PC-3 (cell line): ENCODE measurements at regions not wholly inside any gene's neighbourhood (a gene's known extent, or its start where the extent isn't known, plus 50 kb on each side); places are given as distances from the start of the nearest gene placed in this dataset.

Source experiments
- ATAC-seq: fragments of 200-7000 bp; cut with Tn5 transposase; 2 replicates; pipeline ENCODE4 v1.9.1; 2020; ENCODE audit warnings: mild to moderate bottlenecking, moderate library complexity
- BruUV-seq: library from RNA; stranded (reverse); fragments of 400-500 nt; replicated peaks from 2 replicates; lab custom pipeline; 2021; lab: Mats Ljungman, UMichigan
- CTCF ChIA-PET: fragments of 300-600 bp; sonication (Branson Sonifier 250); formaldehyde crosslinking; loops from one replicate; lab custom pipeline; 2022; ENCODE audit warnings: antibody characterized with exemption; lab: Charles Lee
- POLR2A ChIA-PET: fragments of 300-600 bp; sonication (Branson Sonifier 250); formaldehyde crosslinking; loops from one replicate; lab custom pipeline; 2022; ENCODE audit warnings: antibody characterized with exemption; ENCODE audit not compliant: unreplicated experiment; lab: Charles Lee
- DNase-seq: peaks from one replicate; pipeline ENCODE4 v3.0.0-alpha.2; 2015
- H2AFZ ChIP-seq: fragments of 300-600 bp; sonication (generic); 2 replicates; pipeline ENCODE4 v1.6.0; 2016; ENCODE audit warnings: antibody characterized with exemption, low read length
- H3F3A ChIP-seq: fragments of 300-600 bp; sonication (generic); one replicate; pipeline ENCODE4 v1.6.0; 2017; ENCODE audit warnings: antibody characterized with exemption, low read length, control low read depth, mild to moderate bottlenecking; ENCODE audit not compliant: unreplicated experiment
- H3K27ac ChIP-seq: fragments of 300-600 bp; sonication (generic); 2 replicates; pipeline ENCODE4 v1.5.1; 2016; ENCODE audit warnings: mild to moderate bottlenecking, low read length
- H3K27me3 ChIP-seq: fragments of 300-600 bp; sonication (generic); 2 replicates; pipeline ENCODE4 v1.6.1; 2016; ENCODE audit warnings: low read length, mixed read lengths
- H3K36me3 ChIP-seq: fragments of 300-600 bp; sonication (generic); 2 replicates; pipeline ENCODE4 v1.6.1; 2016; ENCODE audit warnings: low read depth, mixed run types, low read length, mixed read lengths
- H3K4me1 ChIP-seq: fragments of 300-600 bp; sonication (generic); 2 replicates; pipeline ENCODE4 v1.5.1; 2016; ENCODE audit warnings: low read length; ENCODE audit not compliant: insufficient read depth
- H3K4me2 ChIP-seq: fragments of 300-600 bp; sonication (generic); 2 replicates; pipeline ENCODE4 v1.6.0; 2016; ENCODE audit warnings: low read length
- H3K4me3 ChIP-seq: fragments of 300-600 bp; sonication (generic); 2 replicates; pipeline ENCODE4 v1.5.1; 2016; ENCODE audit warnings: mild to moderate bottlenecking, low read length, mixed read lengths
- H3K79me2 ChIP-seq: fragments of 300-600 bp; sonication (generic); 2 replicates; pipeline ENCODE4 v1.6.1; 2017; ENCODE audit warnings: low read length, mixed read lengths
- H3K9ac ChIP-seq: fragments of 300-600 bp; sonication (generic); 2 replicates; pipeline ENCODE4 v1.6.0; 2016; ENCODE audit warnings: mild to moderate bottlenecking, low read length
- H3K9me2 ChIP-seq: fragments of 300-600 bp; sonication (generic); replicated peaks from 2 replicates; pipeline ENCODE4 v1.6.1; 2016; ENCODE audit warnings: mixed run types, low read length, mixed read lengths
- H3K9me3 ChIP-seq: fragments of 300-600 bp; sonication (generic); 2 replicates; pipeline ENCODE4 v1.6.1; 2016; ENCODE audit warnings: low read length, mixed read lengths
- H4K20me1 ChIP-seq: fragments of 300-600 bp; sonication (generic); 2 replicates; pipeline ENCODE4 v1.6.1; 2016; ENCODE audit warnings: low read length, mixed read lengths
- EZH2 ChIP-seq: fragments of 300-600 bp; sonication (generic); IDR thresholded peaks from one replicate; pipeline ENCODE4 v1.6.1; 2017; ENCODE audit warnings: antibody characterized with exemption, mild to moderate bottlenecking, low read length; ENCODE audit not compliant: unreplicated experiment
- EZH2phosphoT487 ChIP-seq: fragments of 300-600 bp; sonication (generic); IDR thresholded peaks from 2 replicates; pipeline ENCODE4 v1.6.1; 2018; ENCODE audit warnings: mild to moderate bottlenecking, antibody characterized with exemption, low read length, borderline replicate concordance
- intact Hi-C: fragments of 100-400 bp; cut with micrococcal nuclease; formaldehyde crosslinking; loops from 2 replicates; pipeline ENCODE4 v1.9.0; 2023
- TF ChIP-seq, protein P1 (sequence below): fragments of 300-600 bp; sonication (generic); conservative IDR thresholded peaks from 2 replicates; pipeline ENCODE4 v1.5.1; 2017; ENCODE audit warnings: antibody characterized with exemption, low read depth, mild to moderate bottlenecking, low read length

DNA sequence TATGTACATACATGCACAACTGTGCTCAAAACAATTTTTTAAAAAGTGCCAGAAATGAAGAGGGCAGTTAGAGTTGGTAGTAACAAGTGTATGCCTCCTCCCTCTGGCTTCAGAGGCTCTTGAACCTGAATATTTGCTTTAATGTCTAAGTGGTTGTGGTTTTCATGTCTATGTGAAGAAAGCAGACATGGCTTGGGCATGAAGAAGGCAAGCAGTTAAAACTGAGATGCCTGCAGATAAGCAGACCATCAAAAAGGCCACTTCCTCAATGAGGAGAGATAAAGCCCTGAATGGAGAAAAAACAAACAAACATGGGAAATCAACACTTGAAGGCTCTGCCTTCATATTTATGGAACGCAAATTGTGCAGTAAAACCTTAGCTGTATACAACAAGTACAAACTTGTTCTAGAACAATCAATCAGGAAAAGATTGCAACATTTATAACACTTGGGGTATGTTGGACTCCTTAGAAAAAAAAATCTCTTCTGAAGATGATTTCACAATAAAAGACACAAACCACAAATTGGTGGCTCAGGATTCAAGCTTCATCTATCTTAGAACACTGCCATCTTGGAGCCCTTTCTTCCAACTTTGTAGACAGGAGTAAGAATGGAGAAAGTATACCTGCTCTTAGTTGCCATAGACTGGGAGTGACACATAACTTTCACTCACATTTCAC lies 52.7 kb upstream of the PLA2G4A start:
- Histone ChIP-seq H3K4me1 (no peaks in the 10 kb centered on the region), H4K20me1 (no peaks in the 10 kb centered on the region), H3K27me3 (no peaks in the 10 kb centered on the region), H3K36me3 (no peaks in the 10 kb centered on the region), H3K9ac (no peak overlapping the region), H3K9me3 (no peaks in the 10 kb centered on the region), H3K9me2 (no peaks in the 10 kb centered on the region), H3K4me2 (no peak overlapping the region), H3K27ac (no peak overlapping the region), H3K79me2 (no peaks in the 10 kb centered on the region), H2AFZ (no peak overlapping the region), H3K4me3 (no peak overlapping the region), H3F3A (no peaks in the 10 kb centered on the region)
- no TSS peak for BruUV-seq
- DNase-seq (no peak), ATAC-seq (no peak)
- intact Hi-C loops, result no loop called here
- CTCF ChIA-PET, result no interaction called here
- POLR2A ChIA-PET, result no interaction called here
- TF ChIP-seq EZH2 (no peak), EZH2phosphoT487 (no peak)
- TF ChIP-seq, protein P1, sequence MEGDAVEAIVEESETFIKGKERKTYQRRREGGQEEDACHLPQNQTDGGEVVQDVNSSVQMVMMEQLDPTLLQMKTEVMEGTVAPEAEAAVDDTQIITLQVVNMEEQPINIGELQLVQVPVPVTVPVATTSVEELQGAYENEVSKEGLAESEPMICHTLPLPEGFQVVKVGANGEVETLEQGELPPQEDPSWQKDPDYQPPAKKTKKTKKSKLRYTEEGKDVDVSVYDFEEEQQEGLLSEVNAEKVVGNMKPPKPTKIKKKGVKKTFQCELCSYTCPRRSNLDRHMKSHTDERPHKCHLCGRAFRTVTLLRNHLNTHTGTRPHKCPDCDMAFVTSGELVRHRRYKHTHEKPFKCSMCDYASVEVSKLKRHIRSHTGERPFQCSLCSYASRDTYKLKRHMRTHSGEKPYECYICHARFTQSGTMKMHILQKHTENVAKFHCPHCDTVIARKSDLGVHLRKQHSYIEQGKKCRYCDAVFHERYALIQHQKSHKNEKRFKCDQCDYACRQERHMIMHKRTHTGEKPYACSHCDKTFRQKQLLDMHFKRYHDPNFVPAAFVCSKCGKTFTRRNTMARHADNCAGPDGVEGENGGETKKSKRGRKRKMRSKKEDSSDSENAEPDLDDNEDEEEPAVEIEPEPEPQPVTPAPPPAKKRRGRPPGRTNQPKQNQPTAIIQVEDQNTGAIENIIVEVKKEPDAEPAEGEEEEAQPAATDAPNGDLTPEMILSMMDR, result no peak

GRCh38 chr1:186775036-186775435 lies 53.7 kb upstream of the PLA2G4A start:
- POLR2A ChIA-PET, result no interaction called here

GRCh38 chr1:186772228-186772627 lies 56.5 kb upstream of the PLA2G4A start:
- Histone ChIP-seq H3K4me2 (no peak overlapping the region), H3F3A (no peaks in the 10 kb centered on the region), H2AFZ (no peak overlapping the region), H3K4me3 (no peak overlapping the region), H3K9me3 (no peaks in the 10 kb centered on the region), H3K79me2 (no peaks in the 10 kb centered on the region), H3K9me2 (no peaks in the 10 kb centered on the region), H3K4me1 (no peaks in the 10 kb centered on the region), H4K20me1 (no peaks in the 10 kb centered on the region), H3K36me3 (no peaks in the 10 kb centered on the region), H3K27ac (no peak overlapping the region), H3K27me3 (no peaks in the 10 kb centered on the region), H3K9ac (no peak overlapping the region)
- ChIA-PET CTCF (no interaction called here), POLR2A (no interaction called here)
- ATAC-seq (no peak), DNase-seq (no peak)
- intact Hi-C loops, result no loop called here
- BruUV-seq, result no TSS peak
- TF ChIP-seq, protein P1, result no peak
- TF ChIP-seq EZH2, result no peak
- TF ChIP-seq EZH2phosphoT487, result no peak

More at GRCh38 chr1:186775036-186775435, 53.7 kb upstream of the PLA2G4A start:
- Histone ChIP-seq H3F3A (no peaks in the 10 kb centered on the region), H3K4me3 (no peak overlapping the region), H2AFZ (no peak overlapping the region), H3K9ac (no peak overlapping the region), H3K27me3 (no peaks in the 10 kb centered on the region), H3K36me3 (no peaks in the 10 kb centered on the region), H3K9me2 (no peaks in the 10 kb centered on the region), H4K20me1 (no peaks in the 10 kb centered on the region), H3K27ac (no peak overlapping the region), H3K4me1 (no peaks in the 10 kb centered on the region), H3K4me2 (no peak overlapping the region), H3K9me3 (no peaks in the 10 kb centered on the region), H3K79me2 (no peaks in the 10 kb centered on the region)
- ATAC-seq (no peak), DNase-seq (no peak)
- TF ChIP-seq EZH2phosphoT487 (no peak), EZH2 (no peak)
- TF ChIP-seq, protein P1, result no peak
- intact Hi-C loops, result no loop called here
- no TSS peak for BruUV-seq
- CTCF ChIA-PET, result no interaction called here
